ENCODE measurements at regions not wholly inside any gene's neighbourhood (a gene's known extent, or its start where the extent isn't known, plus 50 kb on each side); places are given as distances from the start of the nearest gene placed in this dataset.

DNA sequence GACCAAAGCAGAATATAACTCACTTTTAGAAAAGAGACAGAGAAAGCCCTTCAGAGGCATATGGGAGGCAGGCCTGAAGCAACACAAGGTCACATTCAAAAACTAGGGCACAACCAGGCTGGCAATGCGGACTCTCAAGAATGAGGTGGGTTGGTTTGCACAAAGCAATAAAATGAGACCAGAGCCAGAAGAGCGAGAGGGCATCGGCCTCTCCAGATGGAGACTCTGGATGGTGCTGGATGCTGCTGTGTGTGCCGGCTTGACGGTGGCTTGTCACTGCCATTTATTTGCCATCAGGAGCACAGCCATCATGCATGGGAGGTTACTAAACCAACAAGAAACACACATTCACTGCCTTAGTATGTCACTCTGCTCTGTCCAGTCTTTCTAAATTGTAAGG is 649.4 kb downstream of the DIAPH3 start:
- TF ChIP-seq TAF1 (IDR thresholded peaks at IDR 0.05; ENCODE audit: borderline replicate concordance, insufficient read depth, low read length) = no peak
- TF ChIP-seq POLR2AphosphoS5 (IDR thresholded peaks at IDR 0.05; ENCODE audit: low read depth, low read length) = no peak
